DOHH2 (cell line): ENCODE measurements at regions not wholly inside any gene's neighbourhood (a gene's known extent, or its start where the extent isn't known, plus 50 kb on each side); places are given as distances from the start of the nearest gene placed in this dataset.

Experiments used
- CTCF ChIP-seq: fragments of 200-600 bp; sonication (generic); IDR thresholded peaks from one replicate; pipeline ENCODE4 v1.5.1; 2014; ENCODE audit warnings: antibody characterized with exemption, mild to moderate bottlenecking, low read depth, low read length; ENCODE audit not compliant: poor library complexity, severe bottlenecking
- EZH2phosphoT487 ChIP-seq: fragments of 200-600 bp; sonication (generic); IDR thresholded peaks from 2 replicates; pipeline ENCODE4 v1.6.1; 2017; ENCODE audit warnings: borderline replicate concordance, mild to moderate bottlenecking, antibody characterized with exemption, low read length, moderate library complexity, mixed read lengths

- TF ChIP-seq CTCF: no peak
- no peak for TF ChIP-seq EZH2phosphoT487
Measured at GRCh38 chrX:63270873-63271272, 80.3 kb downstream of the SPIN4 start.
